B cell (primary cell): ENCODE measurements at regions not wholly inside any gene's neighbourhood (a gene's known extent, or its start where the extent isn't known, plus 50 kb on each side); places are given as distances from the start of the nearest gene placed in this dataset.

Experiments
- ATAC-seq: fragments of 200-7000 bp; cut with Tn5 transposase; one replicate; pipeline ENCODE4 v1.10.0; 2021; ENCODE audit warnings: low read depth, mild to moderate bottlenecking, moderate number of reproducible peaks, moderate library complexity
- CTCF ChIA-PET: fragments of 350-600 bp; sonication (Branson Sonifier 250); formaldehyde crosslinking; loops from one replicate; lab custom pipeline; 2021; ENCODE audit warnings: antibody characterized with exemption, inconsistent platforms; lab: Charles Lee
- POLR2A ChIA-PET: fragments of 350-600 bp; sonication (Branson Sonifier 250); formaldehyde crosslinking; loops from one replicate; lab custom pipeline; 2021; ENCODE audit warnings: antibody characterized with exemption; lab: Charles Lee
- DNase-seq: peaks from one replicate; pipeline ENCODE4 v3.0.0; 2013
- H2AFZ ChIP-seq: 2 replicates; pipeline ENCODE4 v1.6.1; 2012; ENCODE audit warnings: mild to moderate bottlenecking, low read depth, low read length; ENCODE audit not compliant: insufficient read depth, poor library complexity, severe bottlenecking
- H3K27ac ChIP-seq, 2 donors: 1 replicate in 1 of 2; 2 replicates in 1 of 2; pipeline ENCODE4 v1.5.1; 2012 to 2013; ENCODE audit warnings: low read length in 2 of 2, mild to moderate bottlenecking in 2 of 2, moderate library complexity in 1 of 2
- H3K27me3 ChIP-seq, 4 experiments: fragments of 200-600 bp in 1 of 4; sonication (generic) in 1 of 4; replicated peaks in 1 of 4; 1 replicate in 2 of 4; 2 replicates in 2 of 4; pipeline versions ENCODE4 v1.6.1 to v1.7.0; 2013 to 2016; ENCODE audit warnings: low read length in 3 of 4, mild to moderate bottlenecking in 2 of 4, mixed read lengths in 1 of 4, moderate library complexity in 1 of 4; ENCODE audit not compliant: insufficient read depth in 4 of 4, control insufficient read depth in 3 of 4; ENCODE audit errors: control extremely low read depth in 1 of 4
- H3K36me3 ChIP-seq, 2 experiments: replicated peaks in 1 of 2; 1 replicate in 1 of 2; 2 replicates in 1 of 2; pipeline versions ENCODE4 v1.6.1 to v1.7.1; 2013; ENCODE audit warnings: low read length in 1 of 2; ENCODE audit not compliant: insufficient read depth in 2 of 2, control insufficient read depth in 1 of 2; ENCODE audit errors: control extremely low read depth in 1 of 2, extremely low read depth in 1 of 2
- H3K4me1 ChIP-seq, 2 donors: fragments of 200-600 bp in 1 of 2; sonication (generic) in 1 of 2; 1 replicate in 1 of 2; 2 replicates in 1 of 2; pipeline versions ENCODE4 v1.5.1 to v1.6.1; 2013 to 2017; ENCODE audit warnings: low read length in 2 of 2; ENCODE audit not compliant: control insufficient read depth in 2 of 2, insufficient read depth in 2 of 2
- H3K4me2 ChIP-seq: replicated peaks from 2 replicates; pipeline ENCODE3; 2012; ENCODE audit warnings: mild to moderate bottlenecking, low read depth, low read length; ENCODE audit not compliant: poor library complexity, severe bottlenecking
- H3K4me3 ChIP-seq, 5 experiments: fragments of 200-600 bp in 1 of 5; sonication (generic) in 1 of 5; 1 replicate in 3 of 5; 2 replicates in 2 of 5; pipeline versions ENCODE4 v1.5.1 to v1.7.0; 2011 to 2016; ENCODE audit warnings: low read length in 4 of 5, mild to moderate bottlenecking in 4 of 5, low read depth in 2 of 5, control low read depth in 1 of 5, moderate library complexity in 1 of 5; ENCODE audit not compliant: insufficient read depth in 1 of 5; ENCODE audit errors: control extremely low read depth in 1 of 5, extremely low read depth in 1 of 5
- H3K79me2 ChIP-seq: fragments of 200-600 bp; sonication (generic); one replicate; pipeline ENCODE4 v1.6.0; 2016; ENCODE audit warnings: low read length; ENCODE audit not compliant: control insufficient read depth, insufficient read depth
- H3K9ac ChIP-seq: fragments of 200-600 bp; sonication (generic); 2 replicates; pipeline ENCODE4 v1.6.1; 2017; ENCODE audit warnings: mild to moderate bottlenecking, low read length, moderate library complexity
- H3K9me3 ChIP-seq, 3 donors: one replicate each; pipeline versions ENCODE4 v1.6.1 to v1.7.1; 2013; ENCODE audit warnings: low read length in 2 of 3; ENCODE audit not compliant: control insufficient read depth in 2 of 3, insufficient read depth in 1 of 3; ENCODE audit errors: control extremely low read depth in 1 of 3
- H4K20me1 ChIP-seq: 2 replicates; pipeline ENCODE4 v1.6.0; 2012; ENCODE audit warnings: mild to moderate bottlenecking, low read length; ENCODE audit not compliant: insufficient read depth, control insufficient read depth, poor library complexity, severe bottlenecking
- H3K27ac Mint-ChIP-seq: one replicate; pipeline ENCODE4 v1.8.0; 2021; ENCODE audit warnings: mixed read lengths
- H3K27me3 Mint-ChIP-seq: one replicate; pipeline ENCODE4 v1.8.0; 2021; ENCODE audit warnings: mixed read lengths
- H3K4me1 Mint-ChIP-seq: one replicate; pipeline ENCODE4 v1.8.0; 2021; ENCODE audit warnings: mixed read lengths
- H3K4me3 Mint-ChIP-seq: one replicate; pipeline ENCODE4 v1.8.0; 2021; ENCODE audit warnings: mixed read lengths
- H3K9me3 Mint-ChIP-seq: one replicate; pipeline ENCODE4 v1.8.0; 2022; ENCODE audit warnings: mixed read lengths; ENCODE audit not compliant: insufficient read depth
- CTCF ChIP-seq: fragments of 200-600 bp; IDR thresholded peaks from one replicate; pipeline ENCODE4 v1.8.0; 2022; ENCODE audit warnings: antibody characterized with exemption, mild to moderate bottlenecking
- EZH2 ChIP-seq: IDR thresholded peaks from 2 replicates; pipeline ENCODE4 v1.6.1; 2012; ENCODE audit warnings: borderline replicate concordance, low read depth, mild to moderate bottlenecking, moderate library complexity, low read length; ENCODE audit not compliant: insufficient read depth, poor library complexity, severe bottlenecking
- WGBS: methylation state at CpG from one replicate; pipeline ENCODE4 v1.1.5; 2013; ENCODE audit warnings: missing lambda C conversion rate; ENCODE audit not compliant: insufficient coverage; 5-methylcytosine and 5-hydroxymethylcytosine counted together
- intact Hi-C: fragments of 100-400 bp; cut with micrococcal nuclease; formaldehyde crosslinking; loops from one replicate; pipeline ENCODE4 v1.10.0; 2022

- POLR2A ChIA-PET: no interaction called here
- no peak overlapping the region for H3K4me3 Mint-ChIP-seq
Measured at GRCh38 chr19:32197896-32198882, 147.2 kb upstream of the ZNF507 start.

More at GRCh38 chr19:32197896-32198882, 147.2 kb upstream of the ZNF507 start:
- Mint-ChIP-seq H3K4me1 (no peaks in the 10 kb centered on the region), H3K27ac (no peak overlapping the region), H3K9me3 (peaks cover 3% of the 10 kb centered on the region), H3K27me3 (no peaks in the 10 kb centered on the region)
- H3K4me3 ChIP-seq: no peak overlapping the region
- 77% methylated on average over 9 of the region's 13 CpGs for WGBS
- H3K4me2 ChIP-seq: no peak overlapping the region
- DNase-seq (no peak), ATAC-seq (no peak)
- no peak for TF ChIP-seq CTCF
- no peak for TF ChIP-seq EZH2
- H3K36me3 ChIP-seq: no peaks in the 10 kb centered on the region
- no peak overlapping the region for H3K9ac ChIP-seq
- no peaks in the 10 kb centered on the region for H3K79me2 ChIP-seq
- H2AFZ ChIP-seq: no peak overlapping the region
- intact Hi-C loops: no loop called here
- H3K27me3 ChIP-seq: no peaks in the 10 kb centered on the region
- no peaks in the 10 kb centered on the region for H3K4me1 ChIP-seq
- no peaks in the 10 kb centered on the region for H4K20me1 ChIP-seq
- CTCF ChIA-PET: no interaction called here
- peaks cover 0 to 36% (median 0%) of the 10 kb centered on the region in 3 donors for H3K9me3 ChIP-seq
- H3K27ac ChIP-seq: no peak overlapping the region
